ENCODE measurements at regions not wholly inside any gene's neighbourhood (a gene's known extent, or its start where the extent isn't known, plus 50 kb on each side); places are given as distances from the start of the nearest gene placed in this dataset.

GRCh38 chr2:145887915-145888314, 1368.0 kb upstream of the ZEB2 start:
- TF ChIP-seq CTCF (conservative IDR thresholded peaks at IDR 0.05; ENCODE audit: low read depth in 2 of 2) (no peak), CREB1 (CRISPR knock-in tag; IDR thresholded peaks at IDR 0.05; ENCODE audit: low read depth) (no peak), REST (IDR thresholded peaks at IDR 0.05; ENCODE audit: unreplicated experiment) (no peak), EZH2 (IDR thresholded peaks at IDR 0.05; ENCODE audit: low read depth, unreplicated experiment) (no peak), ZNF462 (CRISPR knock-in tag; IDR thresholded peaks at IDR 0.05) (no peak), EZH2phosphoT487 (IDR thresholded peaks at IDR 0.05; ENCODE audit: unreplicated experiment) (no peak), POLR2AphosphoS5 (IDR thresholded peaks at IDR 0.05; ENCODE audit: low read depth) (no peak), NANOG (IDR thresholded peaks at IDR 0.05; ENCODE audit: borderline replicate concordance) (no peak), STAT1 (IDR thresholded peaks at IDR 0.05; ENCODE audit: unreplicated experiment) (no peak), JUNB (IDR thresholded peaks at IDR 0.05; ENCODE audit: unreplicated experiment) (no peak), ETS1 (IDR thresholded peaks at IDR 0.05) (no peak)

All from GM23338 (cell line).